ENCODE measurements at regions not wholly inside any gene's neighbourhood (a gene's known extent, or its start where the extent isn't known, plus 50 kb on each side); places are given as distances from the start of the nearest gene placed in this dataset.

DNA sequence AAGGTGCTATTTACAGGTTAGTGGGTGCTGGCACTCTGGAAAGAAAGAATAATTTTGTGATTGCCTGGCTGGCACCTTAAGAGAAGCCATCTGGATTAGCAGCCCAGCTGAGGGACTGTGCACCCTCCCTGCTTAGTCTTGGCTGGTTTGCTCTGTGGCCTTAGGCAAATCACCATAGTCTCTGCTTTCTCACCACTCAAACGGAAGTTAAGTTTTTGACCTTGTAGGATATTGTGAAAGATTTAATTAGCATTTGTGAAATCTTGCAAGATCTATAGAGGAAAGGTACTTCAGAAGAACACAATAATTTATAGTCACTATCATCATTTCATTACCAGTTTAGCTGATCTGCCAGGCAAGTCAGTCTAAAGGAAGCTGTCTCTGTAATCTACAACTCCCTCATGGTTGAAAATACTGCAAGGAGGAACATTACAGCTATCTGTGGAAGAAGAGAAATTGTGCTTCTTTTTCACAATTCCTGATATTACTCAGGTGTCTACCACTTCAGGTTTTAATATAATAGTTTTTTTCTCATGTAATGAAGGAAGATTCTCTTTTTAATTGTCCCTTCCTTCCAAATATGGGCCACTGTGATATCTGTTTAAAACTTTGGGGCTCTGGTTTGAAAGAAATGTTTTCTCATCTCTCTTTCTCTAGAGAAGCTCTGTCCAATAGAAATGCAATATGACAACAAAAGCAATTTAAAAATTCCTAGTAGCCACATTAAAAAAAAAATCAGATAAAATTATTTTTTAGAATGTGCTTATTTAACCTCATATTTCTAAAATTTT lies 219.6 kb downstream of the PTEN start:
- no peak for DNase-seq (ENCODE audit: low read depth)

DNA sequence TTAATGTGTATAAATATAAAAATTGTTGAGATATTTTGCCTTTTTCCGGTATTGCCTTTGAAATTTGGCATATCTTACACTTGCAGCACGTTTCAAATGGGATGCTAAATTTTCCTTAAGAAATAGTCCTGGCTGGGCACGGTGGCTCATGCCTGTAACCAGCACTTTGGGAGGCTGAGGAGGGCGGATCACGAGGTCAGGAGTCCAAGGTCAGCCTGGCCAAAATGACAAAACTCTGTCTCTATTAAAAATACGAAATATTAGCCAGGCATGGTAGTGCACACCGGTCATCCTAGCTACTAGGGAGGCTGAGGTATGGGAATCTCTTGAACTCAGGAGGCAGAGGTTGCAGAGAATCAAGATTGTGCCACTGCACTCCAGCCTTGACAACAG lies 220.2 kb downstream of the PTEN start:
- no peak for DNase-seq (ENCODE audit: low read depth)

DNA sequence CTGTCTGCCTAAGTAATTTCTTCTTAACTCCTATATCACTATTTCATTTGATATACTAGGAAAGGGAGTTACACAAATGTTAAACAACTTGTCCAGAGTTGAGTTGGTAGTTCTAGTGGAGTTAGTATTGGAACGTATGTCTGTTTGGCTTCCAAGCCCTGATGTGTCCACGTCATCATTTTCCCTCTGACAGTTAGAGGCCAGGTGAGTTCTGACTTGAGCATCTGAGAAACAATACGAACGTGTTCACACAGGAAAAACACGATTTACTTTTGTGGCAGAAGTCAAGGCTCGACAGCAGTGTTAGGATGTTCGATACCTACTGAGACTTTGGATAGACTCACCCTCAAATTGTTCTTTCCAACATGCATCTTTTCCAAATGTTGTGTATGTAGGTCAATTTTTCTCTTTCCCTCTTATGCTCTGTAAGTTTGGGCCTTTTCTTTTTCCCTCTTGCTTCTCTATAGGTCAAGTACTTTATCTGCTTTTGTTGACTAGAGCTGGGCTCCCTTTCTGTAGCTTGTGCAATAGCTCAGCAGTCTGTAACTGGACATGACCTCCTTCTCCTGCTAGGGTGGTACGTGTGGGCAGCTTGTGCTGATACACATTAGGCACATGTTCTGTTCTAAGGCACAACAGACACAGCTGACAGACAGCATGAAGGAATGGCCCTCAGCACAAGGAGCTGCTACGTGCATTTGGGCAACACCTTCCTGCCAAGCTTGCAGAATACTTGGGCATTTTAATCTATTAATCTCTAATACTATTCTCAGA lies 222.9 kb downstream of the PTEN start:
- no peak for DNase-seq (ENCODE audit: low read depth)

DNA sequence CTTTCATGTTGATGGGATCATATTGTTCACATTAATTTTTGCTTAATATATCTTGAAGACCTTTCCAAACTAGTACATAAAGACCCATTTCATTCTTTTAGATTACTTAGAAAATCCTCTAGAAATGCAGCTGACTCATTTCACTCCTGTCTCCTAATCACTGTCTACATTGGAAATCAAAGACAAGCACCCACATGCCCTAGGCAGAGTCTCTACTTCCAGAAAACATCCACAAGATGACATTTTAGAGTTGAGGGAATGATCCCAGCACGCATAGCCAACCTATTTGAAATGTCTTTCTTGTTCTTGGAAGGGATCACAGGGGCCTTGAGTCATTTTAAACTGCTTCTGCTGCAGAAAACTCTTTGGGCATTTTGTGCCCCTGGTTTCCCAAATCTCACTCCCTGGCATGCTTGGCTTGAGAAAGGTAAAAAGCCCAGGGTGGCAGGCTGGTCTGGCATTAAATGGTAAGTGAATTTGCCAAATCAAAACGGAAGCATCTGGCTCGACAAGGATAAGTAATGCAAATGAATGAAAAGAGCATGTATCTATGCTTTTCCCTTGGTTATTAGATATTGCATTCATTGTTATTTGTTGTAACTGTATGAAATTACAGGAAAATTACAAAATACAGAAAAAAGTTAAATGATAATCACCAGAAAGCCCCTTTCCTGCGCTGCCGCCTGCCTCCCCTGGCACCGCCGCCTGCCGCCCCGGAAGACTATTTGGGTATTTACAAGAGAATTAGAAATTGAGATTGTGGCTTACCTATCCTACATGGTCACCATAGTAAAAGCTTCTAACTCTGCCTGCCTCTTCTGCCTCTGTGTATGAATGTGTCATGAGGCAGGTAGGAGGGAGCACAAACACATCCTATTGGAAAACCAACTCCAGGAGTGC lies 225.3 kb downstream of the PTEN start:
- DNase-seq (ENCODE audit: low read depth): no peak

DNA sequence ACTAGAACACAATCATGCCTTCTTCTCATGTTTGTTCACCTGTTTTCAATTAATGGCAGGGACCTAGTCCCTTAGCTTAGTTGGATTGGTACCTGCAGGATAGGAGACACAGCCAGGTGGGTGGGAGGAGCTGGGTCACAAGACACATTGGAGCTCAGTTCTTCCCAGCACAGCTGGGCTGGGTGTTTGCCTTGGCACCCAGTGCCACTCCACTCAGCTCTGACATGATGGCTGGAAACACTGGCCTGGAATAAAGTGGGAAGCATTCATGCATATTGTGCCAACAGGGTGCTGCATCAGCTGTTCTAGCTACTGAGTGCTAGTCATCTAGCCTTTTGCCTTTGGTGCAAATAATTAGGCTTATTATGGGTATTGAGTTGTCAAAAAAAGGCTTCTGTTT lies 226.1 kb downstream of the PTEN start:
- no peak for DNase-seq (ENCODE audit: low read depth)

DNA sequence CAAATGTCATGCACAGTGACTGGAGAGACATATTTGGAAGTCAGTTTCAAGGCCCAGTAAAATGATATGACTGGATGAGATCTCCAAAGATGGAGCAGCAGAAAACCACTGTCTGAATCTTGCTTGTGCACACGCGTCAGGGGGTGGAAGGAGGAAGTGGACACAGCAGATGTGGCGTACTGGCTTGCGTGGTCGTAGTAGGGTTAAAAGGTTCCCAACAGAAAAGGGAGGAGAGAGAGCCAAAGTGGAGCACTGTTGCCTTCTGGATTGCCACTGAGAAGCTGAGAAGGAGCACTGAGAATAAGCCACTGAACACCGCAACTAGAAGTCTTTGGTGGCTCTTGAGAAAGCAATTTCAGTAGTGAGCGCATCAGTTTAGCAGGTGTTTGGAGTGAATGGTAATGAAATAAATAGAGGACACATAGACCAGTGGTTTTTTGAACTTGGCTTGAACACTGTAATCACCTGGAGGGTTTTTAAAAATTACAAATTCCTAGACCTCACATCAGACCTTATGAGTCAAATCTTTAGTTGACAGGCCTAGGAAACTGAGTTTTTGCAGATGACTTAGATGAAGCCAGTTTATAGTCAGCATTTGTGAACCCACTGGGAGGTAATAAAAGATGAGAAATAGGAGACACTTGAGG lies 227.3 kb downstream of the PTEN start:
- DNase-seq (ENCODE audit: low read depth): no peak

DNA sequence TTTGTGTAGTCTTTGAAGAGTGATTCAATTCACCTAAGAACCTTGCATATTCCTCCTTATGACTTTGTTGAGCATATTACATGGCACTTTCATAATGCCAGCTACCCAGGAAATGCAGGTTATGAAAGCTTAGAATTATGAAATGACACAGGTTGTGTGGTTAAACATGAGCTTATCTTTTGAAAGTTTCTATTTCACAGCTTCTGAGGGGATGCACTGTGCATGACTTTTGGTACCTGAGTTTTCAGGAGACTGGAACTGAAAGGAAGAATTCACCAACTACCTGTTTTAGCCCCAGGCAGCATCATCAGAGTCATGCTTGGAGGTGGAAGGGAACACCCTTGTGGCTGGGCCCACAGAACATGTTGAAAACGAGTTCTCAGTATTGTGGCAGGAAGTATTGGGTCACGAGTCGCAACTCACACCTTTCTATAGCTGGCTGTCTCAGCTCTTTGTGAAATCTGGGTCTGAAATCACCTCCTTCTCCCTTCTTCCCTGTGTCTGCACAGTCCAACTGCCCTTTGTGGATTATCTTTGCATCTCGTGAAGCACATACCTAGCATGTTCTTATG lies 228.2 kb downstream of the PTEN start:
- DNase-seq (ENCODE audit: low read depth): no peak

DNA sequence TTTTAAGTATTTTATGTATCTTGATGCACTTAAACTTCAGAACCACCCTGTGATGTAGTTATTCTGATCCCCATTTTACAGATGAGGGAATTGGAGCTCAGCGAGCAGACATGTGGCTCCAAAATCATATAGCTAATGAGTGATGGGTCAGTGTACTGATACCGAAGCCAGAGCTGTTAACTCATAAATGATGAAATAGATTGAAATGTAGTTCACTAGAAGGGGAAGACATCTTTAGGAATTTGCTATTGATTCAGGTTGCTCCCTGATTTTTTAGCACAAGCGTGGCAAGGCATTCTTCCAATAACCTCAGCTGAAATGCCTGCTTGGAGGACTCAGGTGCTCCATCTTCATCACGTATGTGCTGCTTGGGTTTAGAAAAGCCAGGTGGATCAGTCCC lies 228.8 kb downstream of the PTEN start:
- DNase-seq (ENCODE audit: low read depth): no peak

DNA sequence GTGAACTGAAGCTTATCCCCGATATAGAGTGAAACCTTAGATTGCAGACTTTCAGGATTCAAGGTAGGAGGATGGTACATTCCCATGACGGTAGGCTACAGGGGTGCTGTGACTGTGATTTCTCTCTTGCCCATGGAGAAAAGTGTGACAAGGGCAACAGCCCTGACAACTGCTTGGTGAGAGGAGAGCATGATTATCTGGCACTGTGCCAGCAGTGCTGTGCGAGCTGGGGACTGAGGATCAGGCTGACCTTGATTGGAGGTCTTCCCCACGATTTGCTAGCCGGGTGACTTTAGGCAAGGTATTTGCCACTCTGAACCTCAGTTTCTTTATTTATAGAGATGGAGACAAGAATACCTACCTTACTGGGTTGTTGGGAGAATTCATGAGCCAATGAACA lies 229.5 kb downstream of the PTEN start:
- no peak for DNase-seq (ENCODE audit: low read depth)

DNA sequence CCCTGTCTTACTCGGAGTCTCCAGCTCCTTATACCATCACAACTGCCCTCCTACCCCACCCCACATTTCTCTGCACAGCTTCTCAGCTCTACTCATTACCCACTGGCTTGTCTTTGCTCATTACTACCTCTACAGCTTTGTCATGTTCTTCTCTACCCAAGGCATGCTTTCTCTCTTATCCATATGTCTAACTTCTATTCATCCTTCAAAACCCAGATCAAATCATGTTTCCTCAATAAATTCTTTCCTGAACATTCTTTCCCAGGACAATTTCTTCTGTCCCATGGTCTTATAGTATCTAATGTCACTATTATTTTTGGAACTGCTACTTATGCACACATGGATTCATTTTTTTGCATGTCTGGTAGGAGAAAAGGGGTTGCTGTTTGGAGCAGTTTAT lies 231.4 kb downstream of the PTEN start:
- no peak for DNase-seq (ENCODE audit: low read depth)

DNA sequence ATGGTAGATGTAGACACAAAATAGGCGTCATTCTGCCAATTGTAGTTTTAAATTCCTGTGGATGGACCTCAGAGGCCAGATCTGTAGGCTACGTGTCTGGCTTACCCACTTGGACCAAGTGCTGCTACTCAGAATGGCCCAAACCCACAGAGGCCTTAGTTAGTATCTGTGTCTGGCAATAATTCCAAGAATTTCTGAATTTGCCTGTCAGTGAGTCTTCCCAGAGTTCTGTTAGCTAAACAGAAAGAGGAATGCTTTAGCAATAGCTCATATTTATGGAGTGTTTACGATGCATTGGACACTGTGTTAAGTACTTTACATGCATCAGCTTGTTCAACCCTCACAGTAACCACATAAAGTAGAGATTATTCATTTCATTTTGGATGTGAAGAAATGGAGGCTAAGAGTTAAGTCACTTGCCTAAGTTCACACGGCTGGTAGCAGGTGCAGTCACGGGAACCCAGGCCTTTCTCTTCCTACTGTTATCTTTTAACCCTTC lies 231.8 kb downstream of the PTEN start:
- DNase-seq (ENCODE audit: low read depth): no peak

DNA sequence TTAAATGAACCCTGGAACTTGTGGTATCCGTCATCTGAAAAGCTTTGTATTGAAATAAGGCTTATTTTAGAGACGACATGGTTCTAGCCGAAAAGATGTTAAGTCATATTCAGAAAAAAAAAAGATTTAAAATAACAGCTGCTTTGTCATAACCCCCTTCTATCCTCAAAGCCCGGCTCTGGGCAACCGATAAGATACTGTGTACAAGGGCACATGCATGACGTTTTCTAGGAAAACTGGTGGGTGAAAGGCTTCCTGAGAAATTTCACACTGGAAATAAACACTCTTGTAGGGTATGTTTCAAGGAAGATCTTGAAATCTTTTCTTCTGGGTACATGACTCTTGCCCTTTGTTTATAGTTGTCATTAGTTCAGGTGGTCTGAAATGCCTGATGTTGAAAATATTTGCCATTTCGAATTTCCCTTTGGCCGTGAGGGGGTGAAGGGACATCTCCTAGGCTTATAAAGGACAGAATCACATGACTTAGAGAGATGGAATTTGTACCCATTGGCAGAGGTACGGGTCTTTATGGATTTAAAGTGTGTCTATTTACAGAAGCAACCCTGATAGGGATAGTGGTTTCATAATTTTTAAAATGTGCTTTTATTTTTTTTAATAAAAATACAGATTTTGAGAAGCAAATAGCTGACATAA lies 232.5 kb downstream of the PTEN start:
- no peak for DNase-seq (ENCODE audit: low read depth)

DNA sequence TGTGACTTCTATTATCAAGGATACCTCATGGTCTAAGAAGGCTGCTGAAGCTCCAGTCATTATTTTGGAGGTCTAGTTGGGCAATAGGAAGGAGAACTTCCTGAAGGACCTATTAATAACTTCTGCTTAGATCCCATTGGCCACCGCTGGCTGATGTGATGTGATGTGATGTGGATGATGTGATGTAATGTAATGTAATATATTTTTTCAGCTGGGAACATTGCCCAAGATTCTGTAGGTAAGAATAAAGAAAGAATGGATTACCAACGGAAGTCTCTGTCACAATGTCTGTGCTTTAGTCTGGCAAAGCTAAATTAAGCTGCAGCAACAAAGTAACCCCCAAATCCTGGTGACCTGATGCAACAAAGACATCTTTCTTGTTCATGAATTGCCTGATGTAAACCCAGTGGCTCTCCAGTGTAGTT lies 233.7 kb downstream of the PTEN start:
- no peak for DNase-seq (ENCODE audit: low read depth)

DNA sequence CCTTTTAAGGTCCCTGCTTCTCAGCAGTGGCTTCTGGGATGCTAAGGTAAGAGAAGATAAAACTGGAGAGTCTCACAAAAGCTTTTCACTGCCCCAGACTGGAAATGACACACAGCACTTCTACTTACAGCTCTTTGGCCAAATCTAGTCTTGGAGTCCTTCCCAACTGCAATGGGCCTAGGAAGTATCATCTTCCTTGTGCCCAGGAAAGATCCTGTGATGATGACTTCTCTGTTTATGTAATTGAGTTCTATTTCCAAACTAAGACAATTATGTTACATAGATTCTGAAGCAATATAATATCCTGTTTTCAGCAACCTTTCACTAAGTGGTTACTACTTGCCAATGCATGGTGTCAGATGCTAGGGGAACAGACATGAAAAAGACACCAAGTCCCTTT lies 234.1 kb downstream of the PTEN start:
- DNase-seq (ENCODE audit: low read depth): no peak

DNA sequence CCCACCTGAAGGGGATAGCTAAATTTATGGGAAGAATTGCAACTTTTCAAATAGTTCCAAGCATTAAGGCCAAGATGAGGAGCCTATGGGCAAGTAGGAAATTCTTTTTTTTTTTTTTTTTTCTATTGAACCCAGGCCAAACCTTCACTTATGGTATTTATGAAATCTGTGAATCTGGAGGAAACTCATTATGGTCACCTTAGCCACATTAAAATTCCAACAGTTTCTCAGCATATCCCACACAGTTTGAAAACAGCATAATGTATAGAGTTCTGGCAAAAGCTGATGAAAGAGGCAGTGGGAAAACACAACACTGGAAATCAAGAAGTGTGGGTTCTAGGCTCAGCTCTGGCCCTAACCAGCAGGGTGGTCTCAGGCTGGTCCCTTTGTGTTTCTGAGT lies 236.9 kb downstream of the PTEN start:
- no peak for DNase-seq (ENCODE audit: low read depth)

DNA sequence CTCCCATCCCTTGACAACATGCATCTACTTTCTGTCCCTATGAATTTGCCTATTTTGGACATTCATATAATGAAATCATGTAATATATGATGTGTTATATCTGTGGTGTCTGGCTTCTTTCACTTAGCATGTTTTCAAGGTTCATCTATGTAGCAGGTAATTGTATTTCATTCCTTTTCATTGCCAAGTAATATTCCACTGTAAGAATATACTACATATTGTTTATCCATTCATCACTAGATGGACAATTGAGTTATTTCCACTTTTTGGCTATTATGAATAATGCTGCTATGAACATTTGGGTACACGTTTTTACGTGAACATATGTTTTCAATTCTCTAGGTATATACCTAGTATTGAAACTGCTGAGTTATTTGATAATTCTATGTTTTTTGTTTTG lies 238.2 kb downstream of the PTEN start:
- DNase-seq (ENCODE audit: low read depth): no peak

DNA sequence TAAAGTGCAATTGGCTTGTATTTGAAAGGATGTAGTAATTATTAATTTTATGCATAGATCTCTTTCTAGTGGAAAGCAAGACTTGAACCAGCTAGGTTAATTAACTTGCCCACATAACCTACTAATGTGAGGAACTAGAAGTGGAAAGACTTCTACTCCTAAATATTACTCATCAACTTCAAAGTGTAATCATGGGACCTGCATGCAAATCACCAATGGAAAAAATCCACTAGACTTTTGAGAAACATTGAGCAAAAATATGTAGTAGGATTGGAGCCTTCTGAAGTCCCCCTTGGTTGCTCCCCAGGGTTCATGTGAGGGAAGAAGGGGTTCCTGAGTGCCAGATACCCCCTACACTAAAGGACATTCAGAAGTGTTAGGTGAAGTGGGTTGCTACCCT lies 240.2 kb downstream of the PTEN start:
- DNase-seq (ENCODE audit: low read depth): no peak

DNA sequence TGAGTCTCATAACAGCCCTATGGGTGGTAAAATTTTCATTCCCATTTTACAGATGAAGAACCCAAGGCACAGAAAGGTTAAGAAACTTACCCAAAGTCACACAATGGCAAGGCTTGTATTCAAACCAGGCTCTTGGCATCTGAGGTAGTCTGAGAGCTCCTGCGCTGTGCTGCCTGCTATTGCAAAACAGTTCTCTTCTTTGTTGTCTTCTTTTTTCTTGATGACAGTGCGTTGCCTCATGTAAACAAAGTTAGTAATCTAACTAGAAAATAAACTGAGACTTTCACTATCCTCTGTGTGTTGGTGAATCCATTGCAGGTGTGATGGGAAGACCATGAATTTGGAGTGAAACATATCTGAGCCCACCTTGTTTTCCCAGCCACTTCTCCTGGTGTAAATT lies 240.8 kb downstream of the PTEN start:
- DNase-seq (ENCODE audit: low read depth): no peak

DNA sequence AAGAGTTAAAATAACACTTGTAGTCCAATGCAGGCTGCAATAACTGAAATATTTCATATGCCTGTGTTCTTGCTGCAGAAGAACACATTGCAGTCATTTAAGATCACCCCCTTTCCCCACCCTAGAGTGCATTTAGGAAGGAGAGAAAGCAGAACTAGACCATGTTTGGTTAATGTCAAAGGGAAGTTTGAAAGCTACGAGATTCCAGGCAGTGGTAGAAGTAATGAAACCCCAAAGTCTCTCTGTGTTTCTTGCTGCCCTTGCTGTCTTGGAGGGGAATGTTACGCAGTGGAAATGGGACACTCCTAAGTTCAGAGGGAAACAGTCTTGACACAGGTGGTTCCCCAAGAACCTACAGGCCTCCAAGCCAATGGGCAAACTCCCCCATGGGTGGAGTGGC lies 242.9 kb downstream of the PTEN start:
- no peak for DNase-seq (ENCODE audit: low read depth)

DNA sequence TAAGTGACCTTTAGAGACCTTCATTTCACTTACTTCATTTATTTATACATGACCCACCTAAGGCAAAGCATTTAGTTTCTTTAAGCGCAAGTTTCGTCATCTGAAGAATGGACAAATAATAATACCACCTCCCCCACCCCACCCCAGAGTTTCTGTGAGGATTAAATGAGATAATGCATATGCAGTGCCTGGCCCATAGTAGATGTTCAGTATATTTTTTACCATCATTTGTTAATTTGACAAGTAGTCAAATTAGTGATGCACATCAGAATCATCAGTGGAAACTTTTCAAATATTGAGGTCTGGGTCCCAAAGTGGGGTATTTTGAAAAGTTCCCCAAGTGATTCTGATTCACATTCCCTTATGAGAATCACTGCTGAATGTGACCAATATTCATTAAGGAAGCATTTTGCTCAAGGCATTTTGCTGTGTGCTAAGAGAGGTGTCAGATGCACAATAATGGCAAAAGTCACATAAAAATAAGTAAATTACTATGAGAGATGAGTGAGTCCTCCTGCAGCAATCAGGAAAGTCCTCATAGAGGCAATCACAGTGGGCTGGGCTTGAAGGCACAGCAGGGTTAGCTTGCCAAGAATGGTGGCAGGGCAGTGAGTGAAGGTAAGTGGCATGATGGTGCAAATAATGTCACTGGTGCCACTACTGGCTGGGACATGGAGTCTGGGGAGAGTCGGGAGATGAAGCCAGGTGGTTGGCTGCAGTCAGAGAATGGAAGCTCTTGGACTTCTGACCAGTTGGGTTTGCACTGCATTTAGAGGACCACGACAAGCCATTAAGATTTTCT lies 244.1 kb downstream of the PTEN start:
- DNase-seq (ENCODE audit: low read depth): no peak
